ENCODE measurements at regions not wholly inside any gene's neighbourhood (a gene's known extent, or its start where the extent isn't known, plus 50 kb on each side); places are given as distances from the start of the nearest gene placed in this dataset.

DNA sequence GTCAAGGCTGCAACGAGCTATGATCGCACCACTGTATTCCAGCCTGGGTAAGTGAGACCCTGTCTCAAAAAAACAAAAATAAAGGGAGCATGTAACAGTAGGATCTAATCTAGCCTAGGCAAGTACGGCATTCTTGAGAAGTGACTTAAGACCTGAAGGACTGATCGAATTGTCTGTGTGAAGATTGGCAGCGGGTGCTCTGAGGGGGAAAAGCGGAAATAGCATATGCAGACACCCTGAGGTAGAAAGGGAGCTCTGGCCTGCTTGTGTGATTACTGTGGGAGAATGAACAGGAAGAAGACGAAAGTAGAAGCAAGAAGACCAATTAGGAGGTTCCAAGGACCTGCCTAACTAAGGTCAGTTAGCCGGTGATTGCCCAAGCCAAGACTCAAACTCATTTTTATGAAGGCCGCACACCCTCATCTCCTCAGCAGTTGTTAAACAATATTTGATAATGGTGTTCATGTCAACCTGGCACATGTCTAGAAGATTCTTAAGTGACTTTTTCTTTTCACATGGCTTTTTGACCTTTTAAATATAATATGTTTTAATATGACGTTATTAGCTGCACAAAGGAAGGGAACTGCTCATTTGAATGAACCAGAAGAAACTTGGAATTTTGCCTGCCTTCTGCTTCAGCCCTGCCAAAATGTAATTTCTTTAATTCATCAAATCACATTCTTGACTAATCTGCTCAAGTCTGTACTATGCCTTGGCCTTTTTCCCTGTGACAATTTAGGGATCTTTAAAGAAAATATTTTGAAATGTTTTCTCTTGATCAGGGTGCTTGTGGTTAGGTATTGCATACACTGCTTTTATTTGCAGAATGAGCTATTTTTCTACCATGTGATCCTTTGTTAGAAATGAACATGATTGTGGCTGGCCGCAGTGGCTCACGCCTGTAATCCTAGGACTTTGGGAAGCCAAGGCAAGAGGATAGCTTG is 289.2 kb upstream of the DMRT1 start:
- DNase-seq (ENCODE audit: low spot score) = no peak

DNA sequence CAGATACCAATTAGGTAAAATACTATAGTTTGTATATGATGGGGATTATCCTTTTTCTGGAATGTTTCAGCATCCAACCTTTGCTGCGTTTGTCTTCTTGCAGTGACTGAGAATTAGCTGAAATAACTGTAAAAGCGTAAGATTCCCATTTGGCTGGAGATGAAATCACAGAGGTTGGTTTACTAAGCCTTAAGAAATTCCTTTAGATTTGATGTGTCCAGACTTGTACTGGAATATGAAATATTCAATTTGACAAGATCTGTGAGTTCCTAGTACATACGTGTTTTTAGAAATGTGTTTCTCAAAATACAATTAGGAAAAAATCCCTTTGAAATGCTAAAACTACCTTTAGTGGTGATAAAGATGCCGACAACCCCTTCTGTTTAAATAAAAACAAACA is 286.0 kb upstream of the DMRT1 start:
- DNase-seq (ENCODE audit: low spot score) = no peak

DNA sequence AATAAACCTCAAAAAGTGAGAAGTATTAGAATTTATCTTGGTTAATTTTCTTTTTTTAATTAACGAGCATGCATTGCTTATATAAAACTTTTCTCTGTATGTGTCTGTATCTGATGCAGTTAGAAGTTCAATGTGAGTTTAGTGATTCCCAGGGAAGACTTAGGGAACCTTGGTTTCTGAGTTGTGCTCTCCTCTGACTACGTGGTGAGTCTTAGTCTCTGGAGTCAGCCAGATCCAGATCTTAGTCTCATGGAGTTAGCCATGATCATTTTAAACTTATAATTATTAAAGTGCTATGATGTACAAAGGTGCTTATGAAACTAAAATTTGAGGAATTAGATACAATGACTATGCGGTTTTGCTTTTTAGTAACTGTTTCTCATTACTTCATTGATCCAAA is 285.3 kb upstream of the DMRT1 start:
- no peak for DNase-seq (ENCODE audit: low spot score)

DNA sequence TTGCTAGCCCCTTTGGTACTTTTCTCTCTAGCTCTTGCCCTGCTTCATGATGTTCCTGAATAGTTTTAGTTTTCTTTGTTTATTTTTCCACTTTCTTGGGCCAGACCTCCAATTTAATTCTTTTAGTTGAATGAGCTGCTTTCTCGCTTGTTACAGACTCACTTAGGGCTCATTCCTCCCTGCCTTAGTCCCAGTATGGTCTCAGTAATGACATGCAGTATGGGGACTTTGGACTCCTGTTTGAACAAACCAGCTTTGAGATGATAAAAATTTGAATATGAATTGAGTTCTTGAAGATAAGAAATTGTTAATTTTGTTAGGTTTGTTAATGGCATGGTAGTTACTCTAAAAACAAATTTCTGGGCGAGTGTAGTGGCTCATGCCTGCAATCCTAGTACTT is 284.8 kb upstream of the DMRT1 start:
- no peak for DNase-seq (ENCODE audit: low spot score)

DNA sequence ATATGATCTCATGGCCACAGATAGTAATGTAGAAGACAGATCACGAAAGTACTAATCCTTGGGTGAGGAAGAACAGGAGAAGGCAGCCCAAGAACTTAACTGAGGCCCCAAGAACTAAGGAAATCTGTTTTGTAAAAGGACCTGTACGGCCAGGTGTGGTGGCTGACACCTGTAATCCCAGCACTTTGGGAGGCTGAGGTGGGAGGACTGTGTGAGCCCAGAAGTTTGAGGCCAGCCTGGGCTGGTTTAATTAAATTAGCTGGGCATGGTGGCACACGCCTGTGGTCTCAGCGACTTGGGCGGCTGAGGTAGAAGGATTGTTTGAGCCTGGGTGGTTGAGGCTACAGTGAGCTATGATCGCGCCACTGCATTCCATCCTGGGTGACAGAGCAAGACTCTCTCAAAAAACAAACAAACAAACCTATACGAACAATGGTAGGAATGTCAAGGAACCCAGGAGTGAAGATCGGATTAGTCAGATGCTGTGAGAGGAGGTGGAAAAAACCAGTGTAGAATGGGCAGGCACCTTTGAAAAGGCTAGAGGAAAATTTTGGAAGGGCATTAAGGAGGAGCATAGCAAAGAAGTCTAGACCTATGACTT is 283.8 kb upstream of the DMRT1 start:
- peak; percentile 65 for DNase-seq (ENCODE audit: low spot score)

DNA sequence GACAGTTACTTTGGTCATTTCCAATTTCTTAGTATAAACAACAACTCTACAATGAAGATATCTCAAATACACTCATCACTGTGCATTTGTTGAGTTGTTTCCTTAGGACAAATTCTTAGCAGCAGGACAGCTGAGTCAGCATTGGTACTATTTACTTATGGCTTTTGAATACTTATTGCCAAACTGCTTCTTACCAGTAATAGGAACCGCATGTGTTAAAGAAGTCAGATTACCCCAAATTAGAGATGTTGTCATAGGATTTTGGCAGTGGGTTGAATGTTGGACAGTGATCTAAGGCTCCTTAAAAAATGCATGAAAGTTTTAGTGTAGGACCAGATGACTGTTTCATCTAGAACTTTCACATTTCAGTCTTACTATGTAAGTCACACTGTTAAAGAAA is 280.1 kb upstream of the DMRT1 start:
- no peak for DNase-seq (ENCODE audit: low spot score)

DNA sequence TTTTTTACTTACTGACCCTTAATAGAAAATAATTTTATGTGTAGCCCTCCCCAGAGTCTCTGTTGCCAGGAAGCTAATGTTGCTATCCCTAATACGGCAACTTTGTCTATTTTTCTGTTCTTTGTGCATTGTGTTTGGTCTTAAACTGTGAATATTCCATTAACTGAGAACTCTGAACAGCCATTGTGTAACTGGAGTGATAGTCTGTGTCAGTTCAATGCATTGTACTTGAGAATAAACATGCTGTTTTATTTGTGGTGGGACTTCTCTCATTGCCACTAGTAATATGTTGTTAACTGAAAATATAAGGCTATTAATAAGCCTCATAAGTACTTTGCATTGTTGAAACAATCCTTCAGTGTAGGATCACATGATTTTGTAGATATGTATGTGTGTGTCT is 278.3 kb upstream of the DMRT1 start:
- DNase-seq (ENCODE audit: low spot score) = no peak

DNA sequence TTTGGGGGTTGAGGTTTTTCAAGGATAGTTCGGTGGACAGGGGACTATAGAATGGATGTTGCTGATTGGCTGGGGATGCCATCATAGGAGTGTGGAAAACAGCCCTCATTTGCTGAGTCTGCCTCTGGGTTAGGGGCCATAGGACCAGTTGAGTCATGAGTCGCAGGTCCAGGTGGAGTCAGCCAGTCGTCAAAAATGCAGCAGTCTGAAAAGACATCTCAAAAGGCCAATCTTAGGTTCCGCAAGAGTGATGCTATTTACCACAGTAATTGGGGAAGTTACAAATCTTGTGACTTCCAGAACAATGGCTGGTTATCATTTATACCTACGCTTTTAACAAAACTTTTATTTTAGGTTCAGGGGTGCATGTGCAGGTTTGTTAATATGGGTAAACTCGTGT is 276.0 kb upstream of the DMRT1 start:
- DNase-seq (ENCODE audit: low spot score) = no peak

DNA sequence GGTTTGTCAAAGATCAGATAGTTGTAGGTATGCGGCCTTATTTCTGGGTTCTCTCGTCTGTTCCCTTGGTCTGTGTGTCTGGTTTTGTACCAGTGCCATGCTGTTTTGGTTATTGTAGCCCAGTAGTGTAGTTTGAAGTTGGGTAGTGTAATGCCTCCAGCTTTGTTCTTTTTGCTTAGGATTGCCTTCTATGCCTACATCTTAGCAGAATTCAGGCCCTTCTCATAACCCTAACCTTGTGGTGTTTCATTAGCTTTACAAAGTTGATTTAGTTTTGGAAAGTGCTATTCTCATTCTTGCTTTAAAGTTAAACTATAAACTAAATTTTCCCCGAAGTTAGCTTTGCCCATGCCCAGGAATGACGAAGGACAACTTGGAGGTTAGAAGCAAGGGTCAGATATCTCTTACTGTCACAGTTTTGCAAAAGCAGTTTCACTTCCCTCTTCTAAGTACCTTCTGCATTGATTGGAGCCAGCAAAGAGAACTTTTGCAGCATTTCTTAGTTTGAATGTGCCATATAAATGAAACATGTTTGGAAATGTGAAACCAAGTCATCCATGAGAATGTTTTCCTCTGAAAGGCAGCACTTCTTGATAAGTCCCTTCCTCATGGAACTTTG is 274.3 kb upstream of the DMRT1 start:
- DNase-seq (ENCODE audit: low spot score) = no peak

DNA sequence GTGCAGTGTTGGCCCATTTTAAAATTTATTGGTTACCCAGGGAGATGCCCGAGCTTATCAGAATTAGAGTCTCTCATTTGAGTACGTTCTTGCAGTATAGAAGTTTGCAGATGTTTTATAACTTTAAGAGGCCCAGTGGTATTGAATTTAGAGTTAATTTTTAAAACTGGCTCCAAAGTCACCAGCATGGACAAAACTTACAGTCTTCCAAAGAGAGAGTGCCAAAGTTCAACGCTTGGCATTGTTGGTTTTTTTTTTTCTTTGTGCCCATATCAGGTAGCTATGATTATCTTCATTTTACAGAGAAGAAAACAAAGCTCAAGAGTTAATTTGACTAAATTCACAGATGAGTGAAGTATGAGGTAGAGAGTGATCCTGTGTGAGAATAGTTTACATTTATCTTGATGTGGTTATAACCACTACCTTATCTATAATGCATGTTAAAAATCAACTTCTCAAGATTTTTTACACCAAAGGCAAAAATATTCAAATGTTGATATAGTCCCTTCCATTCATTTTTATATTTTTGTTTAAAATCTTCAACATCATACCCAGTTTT is 273.7 kb upstream of the DMRT1 start:
- no peak for DNase-seq (ENCODE audit: low spot score)

DNA sequence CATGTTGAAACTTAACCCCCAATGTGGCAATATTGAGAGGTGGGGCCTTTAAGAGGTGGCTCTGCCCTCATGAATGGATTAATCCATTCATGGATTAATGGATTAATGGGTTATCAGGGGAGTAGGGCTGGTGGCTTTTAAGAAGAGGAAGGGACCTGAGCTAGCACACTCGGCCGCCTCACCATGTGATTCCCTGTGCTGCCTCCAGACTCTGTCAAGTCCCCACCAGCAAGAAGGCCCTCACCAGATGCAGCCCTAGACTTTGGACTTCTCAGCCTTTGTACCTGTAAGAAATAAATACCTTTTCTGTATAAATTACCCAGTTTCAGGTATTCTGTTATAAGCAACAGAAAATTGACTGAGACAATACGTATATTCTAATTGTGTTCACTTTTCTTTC is 272.2 kb upstream of the DMRT1 start:
- DNase-seq (ENCODE audit: low spot score) = no peak

DNA sequence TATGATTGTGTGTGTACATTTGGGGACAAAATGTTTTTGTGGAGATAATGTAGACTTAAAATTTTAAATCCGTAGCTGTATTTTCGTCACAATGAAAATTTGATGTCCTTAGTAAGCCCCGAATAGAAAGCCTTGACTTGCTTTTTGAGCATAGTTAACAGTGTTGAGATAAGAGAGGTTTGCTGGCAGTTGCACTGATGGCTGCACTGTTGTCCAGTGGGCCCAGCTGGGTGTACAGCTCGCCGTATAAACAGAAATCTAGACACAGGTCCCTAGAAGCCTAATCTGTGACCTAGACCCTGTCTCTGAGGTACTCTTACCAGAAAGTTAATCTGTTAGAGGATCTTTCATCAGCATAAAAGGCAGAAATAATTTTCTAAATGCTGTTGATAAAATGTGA is 271.3 kb upstream of the DMRT1 start:
- no peak for DNase-seq (ENCODE audit: low spot score)

DNA sequence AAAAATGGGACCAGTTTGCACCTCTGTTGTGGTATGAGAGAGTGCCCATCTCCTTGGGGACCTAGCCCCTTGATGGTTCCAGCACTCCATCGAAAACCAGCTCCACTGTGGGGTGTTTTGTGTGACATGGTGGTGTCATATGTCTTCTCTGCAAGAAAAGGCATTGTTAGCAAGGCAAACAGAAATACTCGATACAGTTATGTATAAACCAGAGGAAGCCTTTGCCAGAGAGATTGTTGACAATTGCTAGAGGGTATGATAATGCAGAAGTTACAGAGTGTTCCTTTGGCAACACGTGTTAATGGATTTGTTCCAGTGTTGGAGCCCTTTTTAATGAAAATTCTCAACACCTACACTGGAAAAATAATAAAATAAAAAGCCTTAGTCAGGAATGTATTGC is 270.4 kb upstream of the DMRT1 start:
- DNase-seq (ENCODE audit: low spot score) = no peak

DNA sequence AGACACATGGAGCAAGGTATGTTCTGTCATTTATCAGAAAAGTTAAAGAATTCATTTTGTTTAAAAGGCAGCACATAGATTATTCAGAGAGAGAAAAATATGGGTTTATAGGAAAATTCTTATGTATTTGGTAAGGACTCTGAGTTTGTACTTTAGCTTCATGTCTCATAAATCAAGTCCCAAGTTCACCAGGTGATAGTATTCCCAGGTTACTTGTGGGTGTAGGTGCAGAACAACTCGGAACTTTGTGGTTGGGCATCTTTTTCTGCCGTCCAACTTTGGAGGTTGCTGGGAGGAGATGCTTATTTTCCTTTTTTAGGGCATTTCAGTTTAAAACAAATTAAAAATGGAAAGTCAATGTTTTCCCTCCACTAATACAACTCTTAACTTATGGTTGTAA is 269.8 kb upstream of the DMRT1 start:
- DNase-seq (ENCODE audit: low spot score) = no peak

DNA sequence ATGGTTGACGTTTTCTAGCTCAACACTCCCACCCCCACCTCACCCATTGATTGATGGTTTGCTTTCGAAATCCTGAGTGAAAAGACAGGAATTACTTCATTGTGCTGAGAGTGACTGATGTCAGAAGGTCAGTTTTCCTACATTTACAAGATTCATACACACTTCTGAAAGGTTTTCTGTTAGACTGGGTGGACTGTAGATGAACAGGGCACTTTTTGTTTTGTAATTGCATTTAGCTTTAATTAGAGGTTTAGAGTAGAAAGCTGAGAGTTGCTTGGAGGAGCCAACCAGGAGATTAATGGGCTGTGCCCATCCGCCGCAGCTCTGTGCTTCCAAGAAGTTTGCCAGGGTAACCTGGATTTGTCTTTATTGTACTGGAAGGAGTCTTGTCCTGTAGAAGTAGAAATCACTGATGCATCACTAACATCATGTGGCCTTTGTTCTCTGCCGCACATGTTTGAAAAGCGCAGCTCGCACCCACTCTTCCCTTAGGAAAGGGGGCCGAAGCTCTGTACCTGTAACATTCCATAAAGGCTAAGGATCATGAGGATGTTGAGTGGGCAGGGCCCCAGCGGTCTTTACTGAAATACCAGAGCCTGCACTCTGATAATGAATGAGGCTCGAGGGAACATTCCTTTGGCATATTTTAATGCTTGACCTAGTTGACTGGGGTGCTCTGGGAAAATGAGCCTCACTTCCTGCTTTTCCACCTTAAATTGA is 267.6 kb upstream of the DMRT1 start:
- peak; percentile 11 for DNase-seq (ENCODE audit: low spot score)

DNA sequence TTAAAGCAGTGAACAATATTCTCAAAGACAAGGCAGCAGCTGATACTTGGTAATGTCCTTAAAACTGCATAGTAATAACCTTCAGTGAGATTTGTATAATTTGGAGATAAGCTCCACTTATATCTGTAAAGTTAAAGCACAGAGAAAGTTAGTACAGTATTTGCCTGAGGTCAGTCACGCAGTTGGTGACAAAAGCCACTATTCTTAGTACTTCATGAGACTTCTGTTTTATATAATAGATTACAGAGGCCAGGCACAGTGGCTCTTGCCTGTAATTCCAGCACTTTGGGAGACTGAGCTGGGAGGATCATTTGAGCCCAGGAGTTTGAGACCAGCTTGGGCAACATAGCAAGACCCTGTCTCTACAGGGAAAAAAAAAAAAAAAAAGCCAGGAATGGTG is 266.4 kb upstream of the DMRT1 start:
- no peak for DNase-seq (ENCODE audit: low spot score)

DNA sequence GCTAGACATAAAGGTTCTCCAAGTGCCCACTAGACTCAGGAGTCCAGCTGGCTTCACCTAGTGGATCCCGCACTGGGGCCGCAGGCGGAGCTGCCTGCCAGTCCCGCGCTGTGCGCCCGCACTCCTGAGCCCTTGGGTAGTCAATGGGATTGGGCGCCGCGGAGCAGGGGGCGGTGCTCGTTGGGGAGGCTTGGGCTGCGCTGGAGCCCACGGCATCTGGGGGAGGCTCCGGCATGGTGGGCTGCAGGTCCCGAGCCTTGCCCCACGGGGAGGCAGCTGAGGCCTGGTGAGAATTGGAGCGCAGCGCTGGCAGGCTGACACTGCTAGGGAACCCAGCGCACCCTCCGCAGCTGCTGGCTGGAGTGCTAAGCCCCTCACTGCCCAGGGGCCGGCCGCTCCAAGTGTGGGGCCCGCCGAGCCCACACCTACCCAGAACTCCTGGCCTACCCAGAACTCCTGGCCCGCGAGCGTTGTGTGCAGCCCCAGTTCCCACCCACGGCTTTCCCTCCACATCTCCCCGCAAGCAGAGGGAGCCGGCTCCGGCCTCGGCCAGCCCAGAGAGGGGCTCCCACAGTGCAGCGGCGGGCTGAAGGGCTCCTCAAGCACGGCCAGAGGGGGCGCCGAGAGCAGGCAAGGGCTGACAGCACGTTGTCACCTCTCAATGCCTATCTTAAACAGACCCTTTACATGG is 260.7 kb upstream of the DMRT1 start:
- DNase-seq (ENCODE audit: low spot score) = no peak

DNA sequence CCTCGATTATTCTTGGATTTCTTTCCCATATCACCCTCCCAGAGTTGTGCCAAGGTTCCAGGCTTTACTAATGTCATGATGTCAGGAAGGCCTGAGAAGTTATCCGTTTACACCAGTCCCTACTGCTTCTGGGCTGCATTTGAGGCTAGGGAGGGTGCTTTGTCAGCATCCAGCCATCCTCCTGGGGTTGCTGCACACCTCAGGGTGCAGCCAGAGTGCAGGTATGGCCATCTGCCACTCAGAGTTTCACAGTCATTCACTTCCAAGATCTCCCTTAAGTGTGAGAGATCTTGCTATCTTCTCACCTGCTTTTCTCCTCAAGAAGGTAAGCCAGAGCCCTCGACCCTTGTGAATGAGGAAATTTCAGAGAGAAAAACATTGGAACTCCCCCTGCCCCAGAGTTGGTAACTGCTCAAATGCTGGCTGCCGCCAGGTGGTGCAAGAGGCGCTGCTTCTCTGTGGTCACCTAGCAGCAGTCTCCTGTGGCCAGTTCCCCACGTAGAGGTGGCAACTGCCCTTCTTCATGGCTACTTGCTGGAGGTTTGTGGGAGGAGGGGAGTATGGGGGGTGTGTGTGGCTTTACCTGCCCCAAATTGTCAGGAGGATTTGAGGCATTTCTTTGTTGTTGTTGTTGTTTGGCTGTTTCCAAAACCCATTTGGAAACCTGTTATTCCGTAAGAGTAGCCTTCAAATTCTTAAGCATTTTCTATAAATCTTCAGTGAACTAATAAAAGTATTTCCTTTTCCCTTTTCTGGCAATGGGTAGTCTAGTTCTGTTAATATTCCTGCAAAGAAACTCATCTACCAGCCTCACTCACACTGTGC is 259.6 kb upstream of the DMRT1 start:
- DNase-seq (ENCODE audit: low spot score) = no peak

DNA sequence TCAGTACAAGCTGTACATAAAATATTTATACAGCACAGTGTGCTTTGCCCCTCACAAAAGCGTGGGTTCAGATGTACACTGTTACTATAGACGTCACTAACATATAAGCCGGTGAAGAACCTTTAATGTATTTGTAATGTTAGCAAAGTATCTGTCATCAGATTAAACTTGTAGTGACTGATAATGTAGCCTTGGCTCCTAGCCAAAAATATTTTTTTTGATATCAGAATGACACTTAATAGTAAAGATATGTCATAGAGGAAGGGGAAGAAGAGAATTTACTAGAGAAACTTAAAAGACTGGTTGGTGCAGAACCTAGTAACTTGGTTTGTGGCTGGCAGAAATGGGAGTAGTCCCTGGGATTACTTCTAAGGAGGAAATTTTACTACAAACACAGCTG is 258.7 kb upstream of the DMRT1 start:
- no peak for DNase-seq (ENCODE audit: low spot score)

DNA sequence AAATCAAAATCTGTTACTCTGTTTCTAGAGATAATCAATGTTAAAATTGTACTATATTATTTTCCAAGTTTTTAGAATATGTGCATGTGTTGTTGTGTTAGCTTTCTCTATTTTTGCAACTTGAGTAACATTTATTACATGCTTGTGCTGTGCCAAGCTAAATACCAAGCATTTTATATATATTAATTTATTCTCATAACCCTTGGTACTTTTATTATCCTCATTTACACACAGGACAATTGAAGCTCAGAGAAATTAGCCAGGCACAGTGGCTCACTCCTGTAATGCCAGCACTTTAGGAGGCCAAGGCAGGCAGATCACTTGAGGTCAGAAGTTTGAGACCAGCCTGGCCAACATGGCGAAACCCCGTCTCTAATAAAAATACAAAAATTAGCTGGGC is 254.0 kb upstream of the DMRT1 start:
- DNase-seq (ENCODE audit: low spot score) = no peak

DNA sequence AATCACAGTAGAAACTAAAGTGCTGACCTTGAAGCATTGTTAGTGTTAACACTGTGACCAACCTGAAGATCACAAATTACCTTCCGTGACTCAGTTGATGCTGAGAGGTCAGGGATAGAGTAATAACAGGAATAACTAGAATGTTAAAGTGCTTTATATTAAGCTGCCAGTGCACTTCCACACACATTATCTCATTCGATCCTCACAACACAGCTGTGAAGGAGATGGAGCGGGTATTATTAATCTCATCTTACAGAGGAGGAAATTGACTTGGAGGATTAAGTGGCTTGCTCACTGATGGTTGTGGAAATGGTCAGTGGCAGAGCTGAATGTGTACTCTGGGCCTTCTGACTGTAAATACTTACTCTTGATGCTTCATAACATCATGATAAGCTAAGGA is 252.5 kb upstream of the DMRT1 start:
- DNase-seq (ENCODE audit: low spot score) = no peak
